GM18498 (cell line): ENCODE measurements at regions not wholly inside any gene's neighbourhood (a gene's known extent, or its start where the extent isn't known, plus 50 kb on each side); places are given as distances from the start of the nearest gene placed in this dataset.

Source experiments
- ATAC-seq: cut with Tn5 transposase; IDR thresholded peaks from one replicate; pipeline ENCODE4 v1.9.1; 2021; ENCODE audit warnings: mild to moderate bottlenecking, moderate library complexity; ENCODE audit not compliant: unreplicated experiment

GRCh38 chr2:57893347-57893746 is 153.3 kb upstream of the VRK2 start:
- no peak for ATAC-seq

GRCh38 chr2:57893786-57894185 is 152.8 kb upstream of the VRK2 start:
- ATAC-seq, result no peak

GRCh38 chr2:57894381-57894780 is 152.2 kb upstream of the VRK2 start:
- ATAC-seq, result no peak

GRCh38 chr2:57897920-57898319 is 148.7 kb upstream of the VRK2 start:
- ATAC-seq, result no peak

GRCh38 chr2:57899898-57900297 is 146.7 kb upstream of the VRK2 start:
- no peak for ATAC-seq

GRCh38 chr2:57902578-57902977 is 144.0 kb upstream of the VRK2 start:
- ATAC-seq, result no peak

GRCh38 chr2:57906152-57906732 is 140.4 kb upstream of the VRK2 start:
- ATAC-seq, result peak; percentile 57

- no peak for ATAC-seq
Observed at GRCh38 chr2:57907411-57907810, 139.2 kb upstream of the VRK2 start.

- ATAC-seq, result peak; percentile 85
Observed at GRCh38 chr2:57908736-57909161, 137.9 kb upstream of the VRK2 start.

- no peak for ATAC-seq
Observed at GRCh38 chr2:57918126-57918525, 128.5 kb upstream of the VRK2 start.

- ATAC-seq, result peak; percentile 70
Observed at GRCh38 chr2:57920342-57920939, 126.2 kb upstream of the VRK2 start.

- no peak for ATAC-seq
Observed at GRCh38 chr2:57934659-57935058, 111.9 kb upstream of the VRK2 start.

- ATAC-seq, result no peak
Observed at GRCh38 chr2:57936216-57936615, 110.4 kb upstream of the VRK2 start.

GRCh38 chr2:57937456-57937855 is 109.2 kb upstream of the VRK2 start:
- ATAC-seq, result no peak

- ATAC-seq, result no peak
Observed at GRCh38 chr2:57941816-57942215, 104.8 kb upstream of the VRK2 start.

- ATAC-seq, result no peak
Observed at GRCh38 chr2:57943315-57943714, 103.3 kb upstream of the VRK2 start.

GRCh38 chr2:57947398-57947797 is 99.2 kb upstream of the VRK2 start:
- ATAC-seq, result no peak

GRCh38 chr2:57954020-57954419 is 92.6 kb upstream of the VRK2 start:
- ATAC-seq, result no peak

GRCh38 chr2:57957238-57957637 is 89.4 kb upstream of the VRK2 start:
- ATAC-seq, result no peak

- ATAC-seq, result no peak
Observed at GRCh38 chr2:57959390-57959789, 87.2 kb upstream of the VRK2 start.

- ATAC-seq, result no peak
Observed at GRCh38 chr2:57962861-57963260, 83.7 kb upstream of the VRK2 start.

GRCh38 chr2:57965219-57965618 is 81.4 kb upstream of the VRK2 start:
- ATAC-seq, result no peak

- ATAC-seq, result no peak
Observed at GRCh38 chr2:57965961-57966360, 80.6 kb upstream of the VRK2 start.
